K562 (cell line): ENCODE measurements at regions not wholly inside any gene's neighbourhood (a gene's known extent, or its start where the extent isn't known, plus 50 kb on each side); places are given as distances from the start of the nearest gene placed in this dataset.

Experiments
- KDM2B ChIP-seq: fragments of 250-450 bp; sonication (Bioruptor Pico); IDR thresholded peaks from 2 replicates; pipeline ENCODE4 v1.8.0; 2021; ENCODE audit warnings: mild to moderate bottlenecking, moderate library complexity
- NFE2L1 ChIP-seq: fragments of 450-650 bp; IDR thresholded peaks from 2 replicates; pipeline ENCODE4 v1.6.1; 2016; ENCODE audit warnings: missing genetic modification characterization, low read depth, mild to moderate bottlenecking, missing compliant biosample characterization, moderate library complexity, borderline replicate concordance
- PCBP1 ChIP-seq: fragments of 200-400 bp; formaldehyde crosslinking; IDR thresholded peaks from 2 replicates; pipeline ENCODE4 v1.6.1; 2018; ENCODE audit warnings: mild to moderate bottlenecking, low read depth, low read length; ENCODE audit not compliant: poor library complexity, severe bottlenecking
- PRMT5 ChIP-seq: sonication (generic); formaldehyde crosslinking; IDR thresholded peaks from 2 replicates; pipeline ENCODE4 v1.5.0; 2020; ENCODE audit warnings: missing genetic modification reagents
- RAD51 ChIP-seq: fragments of 450-650 bp; IDR thresholded peaks from 2 replicates; pipeline ENCODE4 v1.7.1; 2016; ENCODE audit warnings: low read depth, mild to moderate bottlenecking, borderline replicate concordance
- RBM22 ChIP-seq: fragments of 200-400 bp; formaldehyde crosslinking; IDR thresholded peaks from 2 replicates; pipeline ENCODE4 v1.6.1; 2018; ENCODE audit warnings: low read length, low read depth; ENCODE audit not compliant: poor library complexity, severe bottlenecking
- RFX7 ChIP-seq: fragments of 250-450 bp; sonication (Bioruptor Pico); IDR thresholded peaks from 2 replicates; pipeline ENCODE4 v1.5.1; 2021; ENCODE audit warnings: mild to moderate bottlenecking
- TAF9B ChIP-seq: fragments of 450-650 bp; IDR thresholded peaks from 2 replicates; pipeline ENCODE4 v1.6.1; 2018; ENCODE audit warnings: mild to moderate bottlenecking; ENCODE audit not compliant: partially characterized antibody
- TSC22D4 ChIP-seq: fragments of 450-650 bp; IDR thresholded peaks from 2 replicates; pipeline ENCODE4 v1.6.1; 2016; ENCODE audit warnings: missing genetic modification characterization, missing biosample characterization, control low read depth
- ZNF165 ChIP-seq: fragments of 250-450 bp; sonication (Bioruptor Pico); IDR thresholded peaks from 2 replicates; pipeline ENCODE4 v1.4.0; 2020; ENCODE audit warnings: borderline replicate concordance
- ZNF551 ChIP-seq: fragments of 250-450 bp; sonication (Bioruptor Pico); IDR thresholded peaks from 2 replicates; pipeline ENCODE4 v1.5.0; 2021; ENCODE audit warnings: mild to moderate bottlenecking, moderate library complexity
- TF ChIP-seq, protein P1 (sequence below): fragments of 200-600 bp; sonication (generic); IDR thresholded peaks from one replicate; pipeline ENCODE4 v1.6.1; 2012; ENCODE audit warnings: mild to moderate bottlenecking, low read depth, low read length, inconsistent platforms
- TF ChIP-seq, protein P2 (sequence below), 2 experiments: fragments of 250-450 bp in 1 of 2; fragments of 450-650 bp in 1 of 2; sonication (Bioruptor Pico) in 1 of 2; IDR thresholded peaks; 2 replicates each; pipeline versions ENCODE4 v1.6.1 to v1.8.0; 2016 to 2021; ENCODE audit warnings: mild to moderate bottlenecking in 2 of 2, moderate library complexity in 2 of 2, missing compliant biosample characterization in 1 of 2, missing genetic modification characterization in 1 of 2
- TF ChIP-seq, protein P3 (sequence below): fragments of 250-450 bp; sonication (Bioruptor Pico); IDR thresholded peaks from 2 replicates; pipeline ENCODE4 v1.5.0; 2020; ENCODE audit warnings: mild to moderate bottlenecking

DNA sequence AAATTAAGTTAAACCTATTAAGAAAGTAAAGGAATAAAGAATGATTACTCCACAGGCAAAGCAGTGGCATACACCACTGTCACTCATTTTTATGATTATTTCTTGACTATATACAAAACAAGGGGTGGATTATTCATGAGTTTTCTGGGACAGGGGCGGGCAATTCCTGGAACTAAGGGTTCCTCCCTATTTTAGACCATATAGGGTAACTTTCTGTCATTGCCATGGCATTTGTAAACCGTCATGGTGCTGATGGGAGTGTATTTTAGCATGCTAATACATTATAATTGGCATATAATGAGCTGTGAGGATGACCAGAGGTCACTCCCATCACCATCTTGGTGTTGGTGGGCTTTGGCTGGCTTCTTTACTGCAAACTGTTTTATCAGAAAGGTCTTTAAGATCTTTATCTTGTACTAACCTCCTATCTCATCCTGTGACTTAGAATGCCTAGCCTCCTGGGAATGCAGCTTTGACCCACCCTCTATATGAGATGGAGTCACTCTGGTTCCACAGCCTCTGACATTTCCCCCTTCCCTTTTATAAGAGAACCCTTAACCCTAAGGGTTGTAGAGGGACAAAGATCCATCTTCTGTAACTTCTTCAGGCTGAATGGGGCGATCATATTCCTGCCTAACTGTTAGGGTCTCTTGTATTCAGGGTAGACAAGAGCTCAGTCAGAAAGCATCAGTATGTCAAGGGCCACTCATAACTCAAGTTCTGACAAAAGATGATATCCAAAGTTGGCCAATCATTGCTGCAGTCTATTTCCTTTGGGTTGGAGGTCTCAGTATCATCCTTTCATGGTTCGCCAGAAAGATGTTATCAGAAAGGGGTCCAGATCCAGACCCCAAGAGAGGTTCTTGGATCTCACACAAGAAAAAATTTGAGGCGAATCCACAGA, 79.5 kb upstream of the LIPC start (continued):
- TF ChIP-seq, protein P1, sequence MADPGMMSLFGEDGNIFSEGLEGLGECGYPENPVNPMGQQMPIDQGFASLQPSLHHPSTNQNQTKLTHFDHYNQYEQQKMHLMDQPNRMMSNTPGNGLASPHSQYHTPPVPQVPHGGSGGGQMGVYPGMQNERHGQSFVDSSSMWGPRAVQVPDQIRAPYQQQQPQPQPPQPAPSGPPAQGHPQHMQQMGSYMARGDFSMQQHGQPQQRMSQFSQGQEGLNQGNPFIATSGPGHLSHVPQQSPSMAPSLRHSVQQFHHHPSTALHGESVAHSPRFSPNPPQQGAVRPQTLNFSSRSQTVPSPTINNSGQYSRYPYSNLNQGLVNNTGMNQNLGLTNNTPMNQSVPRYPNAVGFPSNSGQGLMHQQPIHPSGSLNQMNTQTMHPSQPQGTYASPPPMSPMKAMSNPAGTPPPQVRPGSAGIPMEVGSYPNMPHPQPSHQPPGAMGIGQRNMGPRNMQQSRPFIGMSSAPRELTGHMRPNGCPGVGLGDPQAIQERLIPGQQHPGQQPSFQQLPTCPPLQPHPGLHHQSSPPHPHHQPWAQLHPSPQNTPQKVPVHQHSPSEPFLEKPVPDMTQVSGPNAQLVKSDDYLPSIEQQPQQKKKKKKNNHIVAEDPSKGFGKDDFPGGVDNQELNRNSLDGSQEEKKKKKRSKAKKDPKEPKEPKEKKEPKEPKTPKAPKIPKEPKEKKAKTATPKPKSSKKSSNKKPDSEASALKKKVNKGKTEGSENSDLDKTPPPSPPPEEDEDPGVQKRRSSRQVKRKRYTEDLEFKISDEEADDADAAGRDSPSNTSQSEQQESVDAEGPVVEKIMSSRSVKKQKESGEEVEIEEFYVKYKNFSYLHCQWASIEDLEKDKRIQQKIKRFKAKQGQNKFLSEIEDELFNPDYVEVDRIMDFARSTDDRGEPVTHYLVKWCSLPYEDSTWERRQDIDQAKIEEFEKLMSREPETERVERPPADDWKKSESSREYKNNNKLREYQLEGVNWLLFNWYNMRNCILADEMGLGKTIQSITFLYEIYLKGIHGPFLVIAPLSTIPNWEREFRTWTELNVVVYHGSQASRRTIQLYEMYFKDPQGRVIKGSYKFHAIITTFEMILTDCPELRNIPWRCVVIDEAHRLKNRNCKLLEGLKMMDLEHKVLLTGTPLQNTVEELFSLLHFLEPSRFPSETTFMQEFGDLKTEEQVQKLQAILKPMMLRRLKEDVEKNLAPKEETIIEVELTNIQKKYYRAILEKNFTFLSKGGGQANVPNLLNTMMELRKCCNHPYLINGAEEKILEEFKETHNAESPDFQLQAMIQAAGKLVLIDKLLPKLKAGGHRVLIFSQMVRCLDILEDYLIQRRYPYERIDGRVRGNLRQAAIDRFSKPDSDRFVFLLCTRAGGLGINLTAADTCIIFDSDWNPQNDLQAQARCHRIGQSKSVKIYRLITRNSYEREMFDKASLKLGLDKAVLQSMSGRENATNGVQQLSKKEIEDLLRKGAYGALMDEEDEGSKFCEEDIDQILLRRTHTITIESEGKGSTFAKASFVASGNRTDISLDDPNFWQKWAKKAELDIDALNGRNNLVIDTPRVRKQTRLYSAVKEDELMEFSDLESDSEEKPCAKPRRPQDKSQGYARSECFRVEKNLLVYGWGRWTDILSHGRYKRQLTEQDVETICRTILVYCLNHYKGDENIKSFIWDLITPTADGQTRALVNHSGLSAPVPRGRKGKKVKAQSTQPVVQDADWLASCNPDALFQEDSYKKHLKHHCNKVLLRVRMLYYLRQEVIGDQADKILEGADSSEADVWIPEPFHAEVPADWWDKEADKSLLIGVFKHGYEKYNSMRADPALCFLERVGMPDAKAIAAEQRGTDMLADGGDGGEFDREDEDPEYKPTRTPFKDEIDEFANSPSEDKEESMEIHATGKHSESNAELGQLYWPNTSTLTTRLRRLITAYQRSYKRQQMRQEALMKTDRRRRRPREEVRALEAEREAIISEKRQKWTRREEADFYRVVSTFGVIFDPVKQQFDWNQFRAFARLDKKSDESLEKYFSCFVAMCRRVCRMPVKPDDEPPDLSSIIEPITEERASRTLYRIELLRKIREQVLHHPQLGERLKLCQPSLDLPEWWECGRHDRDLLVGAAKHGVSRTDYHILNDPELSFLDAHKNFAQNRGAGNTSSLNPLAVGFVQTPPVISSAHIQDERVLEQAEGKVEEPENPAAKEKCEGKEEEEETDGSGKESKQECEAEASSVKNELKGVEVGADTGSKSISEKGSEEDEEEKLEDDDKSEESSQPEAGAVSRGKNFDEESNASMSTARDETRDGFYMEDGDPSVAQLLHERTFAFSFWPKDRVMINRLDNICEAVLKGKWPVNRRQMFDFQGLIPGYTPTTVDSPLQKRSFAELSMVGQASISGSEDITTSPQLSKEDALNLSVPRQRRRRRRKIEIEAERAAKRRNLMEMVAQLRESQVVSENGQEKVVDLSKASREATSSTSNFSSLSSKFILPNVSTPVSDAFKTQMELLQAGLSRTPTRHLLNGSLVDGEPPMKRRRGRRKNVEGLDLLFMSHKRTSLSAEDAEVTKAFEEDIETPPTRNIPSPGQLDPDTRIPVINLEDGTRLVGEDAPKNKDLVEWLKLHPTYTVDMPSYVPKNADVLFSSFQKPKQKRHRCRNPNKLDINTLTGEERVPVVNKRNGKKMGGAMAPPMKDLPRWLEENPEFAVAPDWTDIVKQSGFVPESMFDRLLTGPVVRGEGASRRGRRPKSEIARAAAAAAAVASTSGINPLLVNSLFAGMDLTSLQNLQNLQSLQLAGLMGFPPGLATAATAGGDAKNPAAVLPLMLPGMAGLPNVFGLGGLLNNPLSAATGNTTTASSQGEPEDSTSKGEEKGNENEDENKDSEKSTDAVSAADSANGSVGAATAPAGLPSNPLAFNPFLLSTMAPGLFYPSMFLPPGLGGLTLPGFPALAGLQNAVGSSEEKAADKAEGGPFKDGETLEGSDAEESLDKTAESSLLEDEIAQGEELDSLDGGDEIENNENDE, result no peak
- TF ChIP-seq KDM2B, result no peak
- no peak for TF ChIP-seq TSC22D4
- peak; percentile 97 for TF ChIP-seq ZNF165 (CRISPR knock-in tag)
- no peak for TF ChIP-seq RAD51
- no peak for TF ChIP-seq TAF9B
- no peak for TF ChIP-seq PRMT5 (CRISPR knock-in tag)
- TF ChIP-seq PCBP1, result no peak
- TF ChIP-seq, protein P2, sequence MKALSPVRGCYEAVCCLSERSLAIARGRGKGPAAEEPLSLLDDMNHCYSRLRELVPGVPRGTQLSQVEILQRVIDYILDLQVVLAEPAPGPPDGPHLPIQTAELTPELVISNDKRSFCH (CRISPR knock-in tag; IDR thresholded peaks at IDR 0.05), result peak; percentile 86
- TF ChIP-seq, protein P2 (tag; IDR thresholded peaks at IDR 0.05), result peak; percentile 99
- TF ChIP-seq, protein P3, sequence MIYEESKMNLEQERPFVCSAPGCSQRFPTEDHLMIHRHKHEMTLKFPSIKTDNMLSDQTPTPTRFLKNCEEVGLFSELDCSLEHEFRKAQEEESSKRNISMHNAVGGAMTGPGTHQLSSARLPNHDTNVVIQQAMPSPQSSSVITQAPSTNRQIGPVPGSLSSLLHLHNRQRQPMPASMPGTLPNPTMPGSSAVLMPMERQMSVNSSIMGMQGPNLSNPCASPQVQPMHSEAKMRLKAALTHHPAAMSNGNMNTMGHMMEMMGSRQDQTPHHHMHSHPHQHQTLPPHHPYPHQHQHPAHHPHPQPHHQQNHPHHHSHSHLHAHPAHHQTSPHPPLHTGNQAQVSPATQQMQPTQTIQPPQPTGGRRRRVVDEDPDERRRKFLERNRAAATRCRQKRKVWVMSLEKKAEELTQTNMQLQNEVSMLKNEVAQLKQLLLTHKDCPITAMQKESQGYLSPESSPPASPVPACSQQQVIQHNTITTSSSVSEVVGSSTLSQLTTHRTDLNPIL, result peak; percentile 94
- TF ChIP-seq ZNF551, result 0 out of 2 replicates have a peak, but pooled peaks have one; percentile 63
- TF ChIP-seq NFE2L1 (tag), result peak; percentile 67
- TF ChIP-seq RFX7 (CRISPR knock-in tag), result peak; percentile 85
- TF ChIP-seq RBM22, result no peak
